PC-9 (cell line): ENCODE measurements at regions not wholly inside any gene's neighbourhood (a gene's known extent, or its start where the extent isn't known, plus 50 kb on each side); places are given as distances from the start of the nearest gene placed in this dataset.

ENCODE experiments used
- BruUV-seq: library from RNA; stranded (reverse); fragments of 400-500 nt; replicated peaks from 2 replicates; lab custom pipeline; 2021; lab: Mats Ljungman, UMichigan
- CTCF ChIA-PET: fragments of 300-600 bp; sonication (Branson Sonifier 250); formaldehyde crosslinking; loops from one replicate; lab custom pipeline; 2022; ENCODE audit warnings: antibody characterized with exemption; lab: Charles Lee
- POLR2A ChIA-PET: fragments of 300-600 bp; sonication (Branson Sonifier 250); formaldehyde crosslinking; loops from one replicate; lab custom pipeline; 2022; ENCODE audit warnings: antibody characterized with exemption; ENCODE audit not compliant: unreplicated experiment; lab: Charles Lee
- DNase-seq, 2 experiments: peaks; one replicate each; pipeline versions ENCODE4 v3.0.0 to v3.0.0-alpha.2; 2015 to 2022; ENCODE audit warnings: mixed read lengths in 1 of 2
- H2AFZ ChIP-seq: fragments of 200-600 bp; sonication (generic); 2 replicates; pipeline ENCODE4 v1.8.1; 2017; ENCODE audit warnings: antibody characterized with exemption
- H3F3A ChIP-seq: fragments of 200-600 bp; sonication (generic); 2 replicates; pipeline ENCODE4 v1.8.1; 2017; ENCODE audit warnings: antibody characterized with exemption, mild to moderate bottlenecking, low read depth; ENCODE audit not compliant: insufficient read depth
- H3K27ac ChIP-seq: fragments of 200-600 bp; sonication (generic); 2 replicates; pipeline ENCODE4 v1.6.1; 2016; ENCODE audit warnings: mixed run types
- H3K27me3 ChIP-seq: fragments of 200-600 bp; sonication (generic); 2 replicates; pipeline ENCODE4 v1.6.1; 2016; ENCODE audit warnings: low read depth, mixed run types; ENCODE audit not compliant: insufficient read depth
- H3K36me3 ChIP-seq: fragments of 200-600 bp; sonication (generic); 2 replicates; pipeline ENCODE4 v1.6.1; 2016; ENCODE audit warnings: low read depth, mixed run types
- H3K4me1 ChIP-seq: fragments of 200-600 bp; sonication (generic); replicated peaks from 2 replicates; pipeline ENCODE4 v1.6.1; 2016; ENCODE audit warnings: mixed run types; ENCODE audit not compliant: insufficient read depth
- H3K4me2 ChIP-seq: fragments of 200-600 bp; sonication (generic); 2 replicates; pipeline ENCODE4 v1.6.1; 2017; ENCODE audit warnings: mixed run types
- H3K4me3 ChIP-seq: fragments of 200-600 bp; sonication (generic); 2 replicates; pipeline ENCODE4 v1.6.1; 2016; ENCODE audit warnings: mixed run types
- H3K79me2 ChIP-seq: fragments of 200-600 bp; sonication (generic); 2 replicates; pipeline ENCODE4 v1.6.1; 2017; ENCODE audit warnings: low read depth, mixed run types
- H3K9me2 ChIP-seq: fragments of 200-600 bp; sonication (generic); 2 replicates; pipeline ENCODE4 v1.8.1; 2017; ENCODE audit warnings: mild to moderate bottlenecking; ENCODE audit not compliant: insufficient read depth
- H3K9me3 ChIP-seq: fragments of 200-600 bp; sonication (generic); 2 replicates; pipeline ENCODE4 v1.8.1; 2016; ENCODE audit warnings: low read depth; ENCODE audit not compliant: insufficient read depth
- H4K20me1 ChIP-seq: fragments of 200-600 bp; sonication (generic); 2 replicates; pipeline ENCODE4 v1.8.1; 2017; ENCODE audit not compliant: insufficient read depth
- EZH2 ChIP-seq: fragments of 200-600 bp; sonication (generic); IDR thresholded peaks from 2 replicates; pipeline ENCODE4 v1.8.0; 2017; ENCODE audit warnings: antibody characterized with exemption, low read depth
- intact Hi-C: fragments of 100-400 bp; cut with micrococcal nuclease; formaldehyde crosslinking; loops from one replicate; pipeline ENCODE4 v1.10.0; 2022; ENCODE audit not compliant: unreplicated experiment
- TF ChIP-seq, protein P1 (sequence below): fragments of 200-600 bp; sonication (generic); conservative IDR thresholded peaks from 2 replicates; pipeline ENCODE4 v1.6.1; 2017; ENCODE audit warnings: mixed run types, antibody characterized with exemption, mild to moderate bottlenecking, moderate library complexity

- Histone ChIP-seq H3K9me3 (no peaks in the 10 kb centered on the region), H3K79me2 (no peaks in the 10 kb centered on the region), H3K27me3 (no peaks in the 10 kb centered on the region), H2AFZ (no peak overlapping the region), H3F3A (no peaks in the 10 kb centered on the region), H3K27ac (no peak overlapping the region), H3K4me3 (no peak overlapping the region), H3K9me2 (no peaks in the 10 kb centered on the region), H3K36me3 (no peaks in the 10 kb centered on the region), H3K4me1 (no peaks in the 10 kb centered on the region), H4K20me1 (no peaks in the 10 kb centered on the region), H3K4me2 (no peak overlapping the region)
- CTCF ChIA-PET = no interaction called here
- intact Hi-C loops = no loop called here
- no TSS peak for BruUV-seq
- no peak for DNase-seq
- POLR2A ChIA-PET = no interaction called here
- TF ChIP-seq, protein P1, sequence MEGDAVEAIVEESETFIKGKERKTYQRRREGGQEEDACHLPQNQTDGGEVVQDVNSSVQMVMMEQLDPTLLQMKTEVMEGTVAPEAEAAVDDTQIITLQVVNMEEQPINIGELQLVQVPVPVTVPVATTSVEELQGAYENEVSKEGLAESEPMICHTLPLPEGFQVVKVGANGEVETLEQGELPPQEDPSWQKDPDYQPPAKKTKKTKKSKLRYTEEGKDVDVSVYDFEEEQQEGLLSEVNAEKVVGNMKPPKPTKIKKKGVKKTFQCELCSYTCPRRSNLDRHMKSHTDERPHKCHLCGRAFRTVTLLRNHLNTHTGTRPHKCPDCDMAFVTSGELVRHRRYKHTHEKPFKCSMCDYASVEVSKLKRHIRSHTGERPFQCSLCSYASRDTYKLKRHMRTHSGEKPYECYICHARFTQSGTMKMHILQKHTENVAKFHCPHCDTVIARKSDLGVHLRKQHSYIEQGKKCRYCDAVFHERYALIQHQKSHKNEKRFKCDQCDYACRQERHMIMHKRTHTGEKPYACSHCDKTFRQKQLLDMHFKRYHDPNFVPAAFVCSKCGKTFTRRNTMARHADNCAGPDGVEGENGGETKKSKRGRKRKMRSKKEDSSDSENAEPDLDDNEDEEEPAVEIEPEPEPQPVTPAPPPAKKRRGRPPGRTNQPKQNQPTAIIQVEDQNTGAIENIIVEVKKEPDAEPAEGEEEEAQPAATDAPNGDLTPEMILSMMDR = no peak
- TF ChIP-seq EZH2 = no peak
Measured at GRCh38 chr3:163266731-163267130, 1770.1 kb downstream of the OTOL1 start.

DNA sequence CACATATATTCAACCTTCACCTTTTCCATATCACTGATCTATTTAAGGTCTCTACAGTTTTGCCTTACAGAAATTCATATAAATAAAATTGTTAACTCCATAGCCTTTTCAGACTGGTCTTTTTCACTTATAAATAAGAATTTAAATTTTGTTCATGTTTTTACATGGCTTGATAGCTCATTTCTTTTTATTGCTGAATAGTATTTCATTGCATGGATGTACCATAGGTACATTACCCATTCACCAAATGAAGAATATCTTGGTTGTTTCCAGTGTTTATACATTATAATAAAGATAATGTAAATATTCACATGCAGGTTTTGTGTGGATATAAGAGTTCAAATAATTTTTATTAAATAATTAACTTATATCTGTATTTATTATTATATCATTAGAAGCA is 1765.0 kb downstream of the OTOL1 start:
- Histone ChIP-seq H3K4me3 (no peak overlapping the region), H3K79me2 (no peaks in the 10 kb centered on the region), H3K27ac (no peak overlapping the region), H3K4me2 (no peak overlapping the region), H2AFZ (no peak overlapping the region), H3K9me3 (no peaks in the 10 kb centered on the region), H3K9me2 (0 out of 2 replicates have a peak, but pooled peaks cover 3% of the 10 kb centered on the region), H4K20me1 (no peaks in the 10 kb centered on the region), H3K4me1 (no peaks in the 10 kb centered on the region), H3K27me3 (no peaks in the 10 kb centered on the region), H3F3A (no peaks in the 10 kb centered on the region), H3K36me3 (no peaks in the 10 kb centered on the region)
- intact Hi-C loops = no loop called here
- no peak for TF ChIP-seq EZH2
- TF ChIP-seq, protein P1 = no peak
- ChIA-PET CTCF (no interaction called here), POLR2A (no interaction called here)
- no peak for DNase-seq
- no TSS peak for BruUV-seq

DNA sequence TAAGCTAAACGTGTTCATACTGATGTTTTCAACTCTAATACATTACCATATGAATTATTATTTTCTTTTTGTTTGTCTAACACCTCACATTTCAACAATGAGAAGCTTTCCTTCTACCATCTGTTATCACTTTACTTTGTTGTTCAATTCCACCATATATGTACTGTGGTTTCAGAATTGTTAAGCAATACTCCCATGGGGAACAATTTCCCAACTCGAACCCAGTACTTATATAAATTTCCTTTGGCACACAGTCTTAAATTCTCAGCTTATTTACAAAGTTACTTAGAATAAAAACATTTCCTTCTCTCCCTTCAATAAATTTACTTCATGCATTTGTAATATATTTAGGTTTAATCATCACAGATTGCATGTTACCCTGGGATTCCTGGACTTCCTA is 1764.4 kb downstream of the OTOL1 start:
- no TSS peak for BruUV-seq
- H3K9me2 ChIP-seq = 0 out of 2 replicates have a peak, but pooled peaks cover 3% of the 10 kb centered on the region
- no peak overlapping the region for H3K27ac ChIP-seq
- H3K4me3 ChIP-seq = no peak overlapping the region
- no peaks in the 10 kb centered on the region for H3K79me2 ChIP-seq
- H3K9me3 ChIP-seq = no peaks in the 10 kb centered on the region
- H3K27me3 ChIP-seq = no peaks in the 10 kb centered on the region
- ChIA-PET CTCF (no interaction called here), POLR2A (no interaction called here)
- TF ChIP-seq, protein P1 = no peak
- no peak for TF ChIP-seq EZH2
- H3F3A ChIP-seq = no peaks in the 10 kb centered on the region
- no peak for DNase-seq
- H4K20me1 ChIP-seq = no peaks in the 10 kb centered on the region
- H3K4me1 ChIP-seq = no peaks in the 10 kb centered on the region
- H3K36me3 ChIP-seq = no peaks in the 10 kb centered on the region
- no peak overlapping the region for H2AFZ ChIP-seq
- intact Hi-C loops = no loop called here
- H3K4me2 ChIP-seq = no peak overlapping the region
